ENCODE measurements at regions not wholly inside any gene's neighbourhood (a gene's known extent, or its start where the extent isn't known, plus 50 kb on each side); places are given as distances from the start of the nearest gene placed in this dataset.

DNA sequence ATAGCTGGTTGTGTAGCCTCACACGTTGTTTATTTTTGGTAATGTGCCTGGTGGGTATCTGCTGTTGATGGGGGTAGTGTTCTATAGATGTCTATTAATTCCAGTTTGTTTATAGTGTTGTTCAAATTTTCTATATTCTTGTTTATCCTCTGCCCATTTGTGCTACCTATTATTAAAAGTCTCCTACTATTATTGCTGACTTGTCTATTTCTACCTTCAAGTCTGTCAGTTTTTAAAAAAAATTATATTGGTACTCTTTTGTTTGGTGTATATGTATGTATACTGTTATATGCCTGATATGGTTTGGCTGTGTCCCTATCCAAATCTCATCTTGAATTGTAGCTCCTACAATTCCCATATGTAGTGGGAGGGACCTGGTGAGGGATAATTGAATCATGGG is 578.6 kb downstream of the PCDH7 start:
- ATAC-seq (no peak), DNase-seq (ENCODE audit: low read depth, low spot score) (no peak)
- no TSS peak for BruUV-seq (replicated peaks)
- Histone ChIP-seq H3K9ac (ENCODE audit: low read length) (no peak overlapping the region), H3K36me3 (ENCODE audit: control insufficient read depth in 1 of 2, insufficient read depth in 2 of 2, low read length in 2 of 2) (no peaks in the 10 kb centered on the region), H3K27ac (ENCODE audit: low read depth, low read length) (no peak overlapping the region), H2AFZ (ENCODE audit: low read depth, low read length, poor library complexity, severe bottlenecking) (peak overlapping the region; percentile 24), H3K4me3 (replicated peaks in 1 of 2; ENCODE audit: low read depth in 1 of 2, low read length in 2 of 2) (no peak overlapping the region), H4K20me1 (ENCODE audit: insufficient read depth) (no peaks in the 10 kb centered on the region), H3K4me1 (ENCODE audit: control insufficient read depth in 1 of 2, insufficient read depth in 2 of 2, low read length in 2 of 2) (peaks cover 0 to 3% of the 10 kb centered on the region in 2 experiments; a peak in 1 of 4 replicates), H3K4me2 (ENCODE audit: low read length) (no peak overlapping the region), H3K27me3 (ENCODE audit: insufficient read depth, low read length) (no peaks in the 10 kb centered on the region), H3K79me2 (ENCODE audit: insufficient read depth, low read length) (no peaks in the 10 kb centered on the region), H3K9me2 (ENCODE audit: insufficient read depth) (no peaks in the 10 kb centered on the region), H3K9me3 (ENCODE audit: control insufficient read depth in 1 of 2, insufficient read depth in 1 of 2, low read depth in 1 of 2, low read length in 2 of 2) (no peaks in the 10 kb centered on the region)
- ChIA-PET RAD21 (ENCODE audit: low non-redundant PET in 1 of 2, low total read pairs in 2 of 2, uncharacterized antibody in 2 of 2, unreplicated experiment in 2 of 2) (no interaction called here), POLR2A (no interaction called here), CTCF (no interaction called here)
- intact Hi-C loops (cut with micrococcal nuclease) = no loop called here
- TF ChIP-seq POLR2AphosphoS5 (IDR thresholded peaks at IDR 0.05; ENCODE audit: low read depth, low read length) (no peak), ELF1 (IDR thresholded peaks at IDR 0.05; ENCODE audit: borderline replicate concordance, low read depth) (no peak), SRF (IDR thresholded peaks at IDR 0.05; ENCODE audit: low read depth) (no peak), EZH2phosphoT487 (IDR thresholded peaks at IDR 0.05; ENCODE audit: borderline replicate concordance) (no peak), YY1 (IDR thresholded peaks at IDR 0.05; ENCODE audit: extremely low read depth, insufficient replicate concordance, low read depth, low read length) (no peak), RAD21 (IDR thresholded peaks at IDR 0.05; ENCODE audit: low read depth) (no peak), TCF7L2 (IDR thresholded peaks at IDR 0.05; ENCODE audit: borderline replicate concordance, extremely low read depth, insufficient read depth, insufficient read length) (no peak), ZNF274 (IDR thresholded peaks at IDR 0.05; ENCODE audit: low read depth, low read length) (no peak), CEBPB (IDR thresholded peaks at IDR 0.05; ENCODE audit: low read depth) (no peak), ZFX (IDR thresholded peaks at IDR 0.05) (no peak), POLR2A (IDR thresholded peaks at IDR 0.05; ENCODE audit: borderline replicate concordance, extremely low read depth, insufficient read depth, insufficient read length) (no peak), JUND (IDR thresholded peaks at IDR 0.05) (no peak)
- TF ChIP-seq, protein P1, sequence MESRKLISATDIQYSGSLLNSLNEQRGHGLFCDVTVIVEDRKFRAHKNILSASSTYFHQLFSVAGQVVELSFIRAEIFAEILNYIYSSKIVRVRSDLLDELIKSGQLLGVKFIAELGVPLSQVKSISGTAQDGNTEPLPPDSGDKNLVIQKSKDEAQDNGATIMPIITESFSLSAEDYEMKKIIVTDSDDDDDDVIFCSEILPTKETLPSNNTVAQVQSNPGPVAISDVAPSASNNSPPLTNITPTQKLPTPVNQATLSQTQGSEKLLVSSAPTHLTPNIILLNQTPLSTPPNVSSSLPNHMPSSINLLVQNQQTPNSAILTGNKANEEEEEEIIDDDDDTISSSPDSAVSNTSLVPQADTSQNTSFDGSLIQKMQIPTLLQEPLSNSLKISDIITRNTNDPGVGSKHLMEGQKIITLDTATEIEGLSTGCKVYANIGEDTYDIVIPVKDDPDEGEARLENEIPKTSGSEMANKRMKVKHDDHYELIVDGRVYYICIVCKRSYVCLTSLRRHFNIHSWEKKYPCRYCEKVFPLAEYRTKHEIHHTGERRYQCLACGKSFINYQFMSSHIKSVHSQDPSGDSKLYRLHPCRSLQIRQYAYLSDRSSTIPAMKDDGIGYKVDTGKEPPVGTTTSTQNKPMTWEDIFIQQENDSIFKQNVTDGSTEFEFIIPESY (IDR thresholded peaks at IDR 0.05; ENCODE audit: extremely low read depth, insufficient replicate concordance, low read length) = no peak
- TF ChIP-seq, protein P2, sequence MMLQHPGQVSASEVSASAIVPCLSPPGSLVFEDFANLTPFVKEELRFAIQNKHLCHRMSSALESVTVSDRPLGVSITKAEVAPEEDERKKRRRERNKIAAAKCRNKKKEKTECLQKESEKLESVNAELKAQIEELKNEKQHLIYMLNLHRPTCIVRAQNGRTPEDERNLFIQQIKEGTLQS (IDR thresholded peaks at IDR 0.05) = no peak

All from HCT116 (cell line).